A549 (cell line): ENCODE measurements at regions not wholly inside any gene's neighbourhood (a gene's known extent, or its start where the extent isn't known, plus 50 kb on each side); places are given as distances from the start of the nearest gene placed in this dataset.
"Not testable (repeated sequence)": the region's sequence is repeated elsewhere in the genome, so short reads cannot be mapped to it uniquely, and the experiment has no call there.

Source experiments
- ATAC-seq, 2 experiments: fragments of 200-7000 bp in 1 of 2; fragments of >200 bp in 1 of 2; cut with Nextera tagmentation in 1 of 2; cut with Tn5 transposase in 1 of 2; 3 replicates each; pipeline versions ENCODE4 v1.8.0 to v1.9.1; 2018 to 2020; ENCODE audit warnings: mild to moderate bottlenecking in 1 of 2, moderate library complexity in 1 of 2
- CTCF ChIA-PET: fragments of 300-600 bp; sonication (Branson Sonifier 250); formaldehyde crosslinking; extraction: SDS; loops from one replicate; lab custom pipeline; 2021; ENCODE audit warnings: antibody characterized with exemption, inconsistent platforms; lab: Yijun Ruan, JAX
- POLR2A ChIA-PET: fragments of 350-600 bp; formaldehyde crosslinking; extraction: SDS; loops from one replicate; lab custom pipeline; 2021; ENCODE audit warnings: antibody characterized with exemption, inconsistent platforms; lab: Yijun Ruan, JAX
- DNase-seq, 2 experiments: peaks; one replicate each; pipeline versions ENCODE4 v3.0.0 to v3.0.0-alpha.2; 2011 to 2016; ENCODE audit warnings: low read depth in 1 of 2, low spot score in 1 of 2
- FAIRE-seq: peaks from 2 replicates; lab custom pipeline; 2011; peaks lifted over from hg19 to GRCh38; lab: Jason Lieb, UNC
- H3K27ac ChIP-seq, 2 experiments: fragments of >200 bp; sonication (Bioruptor Twin); formaldehyde crosslinking; 3 replicates each; pipeline ENCODE4 v1.5.1; 2016 to 2017
- H3K4me1 ChIP-seq: fragments of >200 bp; sonication (Bioruptor Twin); formaldehyde crosslinking; 3 replicates; pipeline ENCODE4 v1.6.1; 2016
- H3K4me2 ChIP-seq: fragments of >200 bp; sonication (Bioruptor Twin); formaldehyde crosslinking; 3 replicates; pipeline ENCODE4 v1.6.1; 2016
- H3K4me3 ChIP-seq: fragments of >200 bp; sonication (Bioruptor Twin); formaldehyde crosslinking; 3 replicates; pipeline ENCODE4 v1.5.1; 2016
- H3K9me3 ChIP-seq: fragments of >200 bp; sonication (Bioruptor Twin); formaldehyde crosslinking; 3 replicates; pipeline ENCODE4 v1.6.1; 2016
- CBX2 ChIP-seq: fragments of 200-600 bp; sonication (generic); IDR thresholded peaks from 2 replicates; pipeline ENCODE4 v1.6.1; 2016; ENCODE audit warnings: low read depth, mild to moderate bottlenecking, borderline replicate concordance
- CHD4 ChIP-seq: fragments of 200-600 bp; sonication (generic); IDR thresholded peaks from 2 replicates; pipeline ENCODE4 v1.6.1; 2016; ENCODE audit warnings: antibody characterized with exemption, mild to moderate bottlenecking, borderline replicate concordance
- EHF ChIP-seq: fragments of 250-450 bp; sonication (Bioruptor Pico); IDR thresholded peaks from 2 replicates; pipeline ENCODE4 v1.5.0; 2020; ENCODE audit warnings: mild to moderate bottlenecking
- EHMT2 ChIP-seq: fragments of 200-600 bp; sonication (generic); IDR thresholded peaks from 2 replicates; pipeline ENCODE4 v1.6.1; 2016; ENCODE audit warnings: antibody characterized with exemption, low read depth, mild to moderate bottlenecking, moderate library complexity
- ELK1 ChIP-seq: fragments of 150-350 bp; IDR thresholded peaks from 2 replicates; pipeline ENCODE4 v1.6.1; 2014; ENCODE audit warnings: low read depth, mild to moderate bottlenecking, low read length
- ESRRA ChIP-seq: fragments of 150-350 bp; IDR thresholded peaks from 2 replicates; pipeline ENCODE4 v1.6.1; 2014; ENCODE audit warnings: mild to moderate bottlenecking, low read length, borderline replicate concordance
- FOSB ChIP-seq: fragments of 250-450 bp; sonication (Bioruptor Pico); IDR thresholded peaks from 2 replicates; pipeline ENCODE4 v1.5.0; 2020; ENCODE audit warnings: mild to moderate bottlenecking, moderate library complexity
- FOSL2 ChIP-seq, 2 experiments: fragments of 450-650 bp in 1 of 2; fragments of >200 bp in 1 of 2; sonication (Bioruptor Twin) in 1 of 2; formaldehyde crosslinking; IDR thresholded peaks; 2 replicates each; pipeline versions ENCODE4 v1.5.0 to v1.6.1; 2016 to 2020; ENCODE audit warnings: mild to moderate bottlenecking in 1 of 2, moderate library complexity in 1 of 2
- FOXS1 ChIP-seq: fragments of 250-450 bp; sonication (Bioruptor Pico); IDR thresholded peaks from 2 replicates; pipeline ENCODE4 v1.5.0; 2020; ENCODE audit warnings: mild to moderate bottlenecking, moderate library complexity
- HDAC2 ChIP-seq: fragments of 200-600 bp; sonication (generic); IDR thresholded peaks from 2 replicates; pipeline ENCODE4 v1.6.1; 2016
- HMGXB4 ChIP-seq: fragments of 250-450 bp; sonication (Bioruptor Pico); IDR thresholded peaks from 2 replicates; pipeline ENCODE4 v1.5.0; 2021; ENCODE audit warnings: mild to moderate bottlenecking, moderate library complexity, borderline replicate concordance
- HOXA7 ChIP-seq: fragments of 250-450 bp; sonication (Bioruptor Pico); IDR thresholded peaks from 2 replicates; pipeline ENCODE4 v1.5.0; 2020; ENCODE audit warnings: mild to moderate bottlenecking, moderate library complexity
- HOXB5 ChIP-seq: fragments of 250-450 bp; sonication (Bioruptor Pico); IDR thresholded peaks from 2 replicates; pipeline ENCODE4 v1.5.0; 2020; ENCODE audit warnings: mild to moderate bottlenecking, moderate library complexity
- KDM5A ChIP-seq: fragments of 200-600 bp; sonication (generic); IDR thresholded peaks from 2 replicates; pipeline ENCODE4 v1.6.1; 2016; ENCODE audit warnings: antibody characterized with exemption, mild to moderate bottlenecking
- MAFK ChIP-seq: fragments of 450-650 bp; IDR thresholded peaks from 2 replicates; pipeline ENCODE4 v1.6.1; 2014; ENCODE audit not compliant: partially characterized antibody
- NFE2L2 ChIP-seq: fragments of 150-350 bp; conservative IDR thresholded peaks from 2 replicates; pipeline ENCODE4 v1.6.1; 2014; ENCODE audit warnings: low read length
- NR3C1 ChIP-seq: fragments of >200 bp; sonication (Bioruptor Twin); formaldehyde crosslinking; IDR thresholded peaks from 3 replicates; pipeline ENCODE4 v1.6.1; 2017
- POLR2A ChIP-seq: IDR thresholded peaks from 2 replicates; pipeline ENCODE4 v1.6.1; 2012; ENCODE audit warnings: mild to moderate bottlenecking, low read length
- POLR2AphosphoS2 ChIP-seq: conservative IDR thresholded peaks from 2 replicates; pipeline ENCODE4 v1.6.1; 2012; ENCODE audit warnings: low read length, improper control_type of control experiment, inconsistent platforms
- RFX5 ChIP-seq: fragments of 450-650 bp; IDR thresholded peaks from 2 replicates; pipeline ENCODE4 v1.7.1; 2014; ENCODE audit warnings: antibody characterized with exemption, mild to moderate bottlenecking, moderate library complexity
- TP53 ChIP-seq: fragments of 250-450 bp; sonication (Bioruptor Pico); IDR thresholded peaks from 2 replicates; pipeline ENCODE4 v1.5.0; 2021; ENCODE audit warnings: mild to moderate bottlenecking, moderate library complexity
- WGBS: methylation state at CpG from one replicate; pipeline ENCODE4 v1.1.6; 2017; ENCODE audit errors: missing lambda C conversion rate; 5-methylcytosine and 5-hydroxymethylcytosine counted together

- ChIA-PET CTCF (no interaction called here), POLR2A (no interaction called here)
- no peaks in the 10 kb centered on the region for H3K4me1 ChIP-seq
- no peak overlapping the region for H3K4me3 ChIP-seq
- FAIRE-seq: no peak
- DNase-seq: no peak
- no peak overlapping the region for H3K4me2 ChIP-seq
- TF ChIP-seq NR3C1 (no peak), RFX5 (no peak), HOXB5 (no peak), CBX2 (no peak), FOSB (CRISPR knock-in tag) (no peak), KDM5A (no peak), FOSL2 (IDR thresholded peaks at IDR 0.05) (no peak), FOSL2 (CRISPR knock-in tag; IDR thresholded peaks at IDR 0.05) (no peak), POLR2A (no peak), HDAC2 (no peak), EHMT2 (no peak), POLR2AphosphoS2 (no peak)
- no peak for ATAC-seq
- H3K27ac ChIP-seq: no peak overlapping the region
- H3K9me3 ChIP-seq: no peaks in the 10 kb centered on the region; the same call in 2 of the 3 replicates
- 0% methylated on average over 3 of the region's 4 CpGs for WGBS
Observed at GRCh38 chr1:112144733-112145426, 155.4 kb upstream of the KCND3 start.

- ATAC-seq (no peak), FAIRE-seq (no peak), DNase-seq (no peak)
- Histone ChIP-seq H3K4me2 (no peak overlapping the region), H3K9me3 (no peaks in the 10 kb centered on the region; the same call in 2 of the 3 replicates), H3K27ac (no peak overlapping the region), H3K4me1 (no peaks in the 10 kb centered on the region), H3K4me3 (no peak overlapping the region)
- ChIA-PET CTCF (no interaction called here), POLR2A (no interaction called here)
- no peak for TF ChIP-seq FOSL2 (IDR thresholded peaks at IDR 0.05)
- no peak for TF ChIP-seq FOSL2 (CRISPR knock-in tag; IDR thresholded peaks at IDR 0.05)
- no peak for TF ChIP-seq FOXS1 (CRISPR knock-in tag)
- TF ChIP-seq EHF: no peak
- no peak for TF ChIP-seq HMGXB4 (CRISPR knock-in tag)
- no peak for TF ChIP-seq MAFK
- no peak for TF ChIP-seq CHD4
- no peak for TF ChIP-seq HOXA7 (CRISPR knock-in tag)
- no peak for TF ChIP-seq HDAC2
- no peak for TF ChIP-seq ESRRA
- TF ChIP-seq TP53 (CRISPR knock-in tag): no peak
- TF ChIP-seq POLR2AphosphoS2: no peak
- TF ChIP-seq ELK1: no peak
- TF ChIP-seq NFE2L2: no peak
Observed at GRCh38 chr1:112146201-112146715, 156.8 kb upstream of the KCND3 start.

- CTCF ChIA-PET, FAIRE-seq, H3K9me3 ChIP-seq, DNase-seq, H3K4me3 ChIP-seq, ATAC-seq, H3K4me1 ChIP-seq, H3K27ac ChIP-seq, POLR2A ChIA-PET, H3K4me2 ChIP-seq: not testable (repeated sequence)
- WGBS: 35% methylated on average over 11 of the region's 14 CpGs
Observed at GRCh38 chr1:112160214-112160613, 170.7 kb upstream of the KCND3 start.
